ENCODE measurements at regions not wholly inside any gene's neighbourhood (a gene's known extent, or its start where the extent isn't known, plus 50 kb on each side); places are given as distances from the start of the nearest gene placed in this dataset.

GRCh38 chr13:73865027-73865426 is 269.2 kb downstream of the KLF12 start:
- TF ChIP-seq TAF1 (IDR thresholded peaks at IDR 0.05; ENCODE audit: borderline replicate concordance, insufficient read depth, low read length), result no peak
- TF ChIP-seq POLR2AphosphoS5 (IDR thresholded peaks at IDR 0.05; ENCODE audit: low read depth, low read length), result no peak
- TF ChIP-seq SIN3A (IDR thresholded peaks at IDR 0.05; ENCODE audit: borderline replicate concordance, insufficient read depth, low read length), result no peak
- TF ChIP-seq REST (IDR thresholded peaks at IDR 0.05; ENCODE audit: insufficient read depth in 1 of 2, low read depth in 2 of 2, low read length in 2 of 2), result no peak
- TF ChIP-seq FOXP2 (optimal IDR thresholded peaks at IDR 0.05; ENCODE audit: borderline replicate concordance, extremely low read depth, extremely low read length, insufficient read depth), result no peak

- TF ChIP-seq REST (IDR thresholded peaks at IDR 0.05; ENCODE audit: insufficient read depth in 1 of 2, low read depth in 2 of 2, low read length in 2 of 2) (no peak), POLR2AphosphoS5 (IDR thresholded peaks at IDR 0.05; ENCODE audit: low read depth, low read length) (no peak), FOXP2 (optimal IDR thresholded peaks at IDR 0.05; ENCODE audit: borderline replicate concordance, extremely low read depth, extremely low read length, insufficient read depth) (no peak), SIN3A (IDR thresholded peaks at IDR 0.05; ENCODE audit: borderline replicate concordance, insufficient read depth, low read length) (no peak), TAF1 (IDR thresholded peaks at IDR 0.05; ENCODE audit: borderline replicate concordance, insufficient read depth, low read length) (no peak)
Observed at GRCh38 chr13:73861136-73861535, 273.1 kb downstream of the KLF12 start.

- TF ChIP-seq POLR2AphosphoS5 (IDR thresholded peaks at IDR 0.05; ENCODE audit: low read depth, low read length) (no peak), TAF1 (IDR thresholded peaks at IDR 0.05; ENCODE audit: borderline replicate concordance, insufficient read depth, low read length) (no peak), SIN3A (IDR thresholded peaks at IDR 0.05; ENCODE audit: borderline replicate concordance, insufficient read depth, low read length) (no peak), REST (IDR thresholded peaks at IDR 0.05; ENCODE audit: insufficient read depth in 1 of 2, low read depth in 2 of 2, low read length in 2 of 2) (no peak), FOXP2 (optimal IDR thresholded peaks at IDR 0.05; ENCODE audit: borderline replicate concordance, extremely low read depth, extremely low read length, insufficient read depth) (no peak)
Observed at GRCh38 chr13:73860501-73860900, 273.7 kb downstream of the KLF12 start.

- TF ChIP-seq REST (IDR thresholded peaks at IDR 0.05; ENCODE audit: insufficient read depth in 1 of 2, low read depth in 2 of 2, low read length in 2 of 2) (no peak), SIN3A (IDR thresholded peaks at IDR 0.05; ENCODE audit: borderline replicate concordance, insufficient read depth, low read length) (no peak), FOXP2 (optimal IDR thresholded peaks at IDR 0.05; ENCODE audit: borderline replicate concordance, extremely low read depth, extremely low read length, insufficient read depth) (no peak), TAF1 (IDR thresholded peaks at IDR 0.05; ENCODE audit: borderline replicate concordance, insufficient read depth, low read length) (no peak)
Observed at GRCh38 chr13:73859841-73860240, 274.4 kb downstream of the KLF12 start.

GRCh38 chr13:73857106-73857505 is 277.1 kb downstream of the KLF12 start:
- TF ChIP-seq SIN3A (IDR thresholded peaks at IDR 0.05; ENCODE audit: borderline replicate concordance, insufficient read depth, low read length) (no peak), POLR2AphosphoS5 (IDR thresholded peaks at IDR 0.05; ENCODE audit: low read depth, low read length) (no peak), REST (IDR thresholded peaks at IDR 0.05; ENCODE audit: insufficient read depth in 1 of 2, low read depth in 2 of 2, low read length in 2 of 2) (no peak), TAF1 (IDR thresholded peaks at IDR 0.05; ENCODE audit: borderline replicate concordance, insufficient read depth, low read length) (no peak), FOXP2 (optimal IDR thresholded peaks at IDR 0.05; ENCODE audit: borderline replicate concordance, extremely low read depth, extremely low read length, insufficient read depth) (no peak)

All from PFSK-1 (cell line).